Lower leg skin (tissue), 3 donors: ENCODE measurements at regions not wholly inside any gene's neighbourhood (a gene's known extent, or its start where the extent isn't known, plus 50 kb on each side); places are given as distances from the start of the nearest gene placed in this dataset.

Experiments
- POLR2A ChIP-seq, 2 donors: fragments of 450-650 bp; IDR thresholded peaks; one replicate each; pipeline ENCODE4 v1.6.1; 2016 to 2017; ENCODE audit warnings: antibody characterized with exemption in 2 of 2, mild to moderate bottlenecking in 1 of 2, moderate library complexity in 1 of 2
- TF ChIP-seq, protein P1 (sequence below), 3 donors: fragments of 450-650 bp; IDR thresholded peaks; one replicate each; pipeline ENCODE4 v1.5.1; 2016; ENCODE audit warnings: antibody characterized with exemption in 3 of 3, mild to moderate bottlenecking in 3 of 3, moderate library complexity in 2 of 3

DNA sequence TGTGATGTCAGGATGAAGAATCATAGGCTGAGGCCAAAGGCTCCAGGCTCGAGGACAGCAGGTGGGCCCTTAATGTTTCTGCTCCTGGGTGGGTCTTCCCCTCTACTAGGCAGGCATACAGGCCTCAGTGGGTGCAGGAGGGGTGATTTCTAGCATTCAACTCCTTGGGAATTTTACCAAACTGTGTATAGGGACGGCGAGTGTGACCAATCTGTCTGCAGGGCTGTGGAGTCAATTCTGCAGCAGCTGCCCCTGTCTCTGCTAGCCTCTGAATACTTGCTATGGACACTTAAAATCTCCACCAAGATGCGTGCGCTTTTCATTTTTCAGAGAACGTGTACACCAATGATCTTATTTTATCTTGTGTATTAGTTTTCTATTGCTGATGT is 115.5 kb downstream of the WDR11 start:
- TF ChIP-seq POLR2A (IDR thresholded peaks at IDR 0.05) = no peak
- TF ChIP-seq, protein P1, sequence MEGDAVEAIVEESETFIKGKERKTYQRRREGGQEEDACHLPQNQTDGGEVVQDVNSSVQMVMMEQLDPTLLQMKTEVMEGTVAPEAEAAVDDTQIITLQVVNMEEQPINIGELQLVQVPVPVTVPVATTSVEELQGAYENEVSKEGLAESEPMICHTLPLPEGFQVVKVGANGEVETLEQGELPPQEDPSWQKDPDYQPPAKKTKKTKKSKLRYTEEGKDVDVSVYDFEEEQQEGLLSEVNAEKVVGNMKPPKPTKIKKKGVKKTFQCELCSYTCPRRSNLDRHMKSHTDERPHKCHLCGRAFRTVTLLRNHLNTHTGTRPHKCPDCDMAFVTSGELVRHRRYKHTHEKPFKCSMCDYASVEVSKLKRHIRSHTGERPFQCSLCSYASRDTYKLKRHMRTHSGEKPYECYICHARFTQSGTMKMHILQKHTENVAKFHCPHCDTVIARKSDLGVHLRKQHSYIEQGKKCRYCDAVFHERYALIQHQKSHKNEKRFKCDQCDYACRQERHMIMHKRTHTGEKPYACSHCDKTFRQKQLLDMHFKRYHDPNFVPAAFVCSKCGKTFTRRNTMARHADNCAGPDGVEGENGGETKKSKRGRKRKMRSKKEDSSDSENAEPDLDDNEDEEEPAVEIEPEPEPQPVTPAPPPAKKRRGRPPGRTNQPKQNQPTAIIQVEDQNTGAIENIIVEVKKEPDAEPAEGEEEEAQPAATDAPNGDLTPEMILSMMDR (IDR thresholded peaks at IDR 0.05) = no peak
